ENCODE measurements at regions not wholly inside any gene's neighbourhood (a gene's known extent, or its start where the extent isn't known, plus 50 kb on each side); places are given as distances from the start of the nearest gene placed in this dataset.

GRCh38 chrX:39534949-39535348, 562.8 kb downstream of the BCOR start:
- TF ChIP-seq CTCF (IDR thresholded peaks at IDR 0.05; ENCODE audit: insufficient read depth, low read length, poor library complexity, severe bottlenecking), result no peak
- TF ChIP-seq EZH2phosphoT487 (conservative IDR thresholded peaks at IDR 0.05; ENCODE audit: low read length), result no peak
